ENCODE measurements at regions not wholly inside any gene's neighbourhood (a gene's known extent, or its start where the extent isn't known, plus 50 kb on each side); places are given as distances from the start of the nearest gene placed in this dataset.
"Not testable (repeated sequence)": the region's sequence is repeated elsewhere in the genome, so short reads cannot be mapped to it uniquely, and the experiment has no call there.

- DNase-seq (ENCODE audit: low read depth) = no peak
Observed at GRCh38 chr10:120755771-120756170, 95.4 kb upstream of the WDR11 start.

GRCh38 chr10:120760253-120760652 lies 90.9 kb upstream of the WDR11 start:
- no peak for DNase-seq (ENCODE audit: low read depth)

GRCh38 chr10:120761951-120762350 lies 89.2 kb upstream of the WDR11 start:
- no peak for DNase-seq (ENCODE audit: low read depth)

- DNase-seq (ENCODE audit: low read depth) = no peak
Observed at GRCh38 chr10:120765226-120765803, 85.8 kb upstream of the WDR11 start.

- DNase-seq (ENCODE audit: low read depth) = no peak
Observed at GRCh38 chr10:120768227-120768626, 82.9 kb upstream of the WDR11 start.

- no peak for DNase-seq (ENCODE audit: low read depth)
Observed at GRCh38 chr10:120770496-120770895, 80.7 kb upstream of the WDR11 start.

- no peak for DNase-seq (ENCODE audit: low read depth)
Observed at GRCh38 chr10:120776442-120776841, 74.7 kb upstream of the WDR11 start.

- DNase-seq (ENCODE audit: low read depth) = no peak
Observed at GRCh38 chr10:120782336-120782735, 68.8 kb upstream of the WDR11 start.

GRCh38 chr10:120783098-120783497 lies 68.1 kb upstream of the WDR11 start:
- DNase-seq (ENCODE audit: low read depth) = no peak

GRCh38 chr10:120783867-120784266 lies 67.3 kb upstream of the WDR11 start:
- no peak for DNase-seq (ENCODE audit: low read depth)

GRCh38 chr10:120788771-120789170 lies 62.4 kb upstream of the WDR11 start:
- DNase-seq (ENCODE audit: low read depth) = no peak

- no peak for DNase-seq (ENCODE audit: low read depth)
Observed at GRCh38 chr10:120789303-120790203, 61.6 kb upstream of the WDR11 start.

GRCh38 chr10:120791316-120791715 lies 59.8 kb upstream of the WDR11 start:
- DNase-seq (ENCODE audit: low read depth) = no peak

- DNase-seq (ENCODE audit: low read depth) = no peak
Observed at GRCh38 chr10:120793088-120793487, 58.1 kb upstream of the WDR11 start.

- no peak for DNase-seq (ENCODE audit: low read depth)
Observed at GRCh38 chr10:120794390-120794789, 56.8 kb upstream of the WDR11 start.

GRCh38 chr10:120798276-120798675 lies 52.9 kb upstream of the WDR11 start:
- not testable (repeated sequence) for DNase-seq (ENCODE audit: low read depth)

- no peak for DNase-seq (ENCODE audit: low read depth)
Observed at GRCh38 chr10:120799849-120800248, 51.3 kb upstream of the WDR11 start.

- no peak for DNase-seq (ENCODE audit: low read depth)
Observed at GRCh38 chr10:120800528-120801323, 50.4 kb upstream of the WDR11 start.
